Nephron progenitor cell (in vitro differentiated cells): ENCODE measurements at regions not wholly inside any gene's neighbourhood (a gene's known extent, or its start where the extent isn't known, plus 50 kb on each side); places are given as distances from the start of the nearest gene placed in this dataset.

Experiments used
- DNase-seq: peaks from one replicate; pipeline ENCODE4 v3.0.0; 2021
- H3K27ac Mint-ChIP-seq: 2 replicates; pipeline ENCODE4 v1.8.0; 2021; ENCODE audit warnings: mild to moderate bottlenecking, moderate library complexity, mixed read lengths
- H3K27me3 Mint-ChIP-seq: 2 replicates; pipeline ENCODE4 v1.8.0; 2021; ENCODE audit warnings: mild to moderate bottlenecking, low read depth, mixed read lengths; ENCODE audit not compliant: poor library complexity
- H3K36me3 Mint-ChIP-seq: 2 replicates; pipeline ENCODE4 v1.8.0; 2021; ENCODE audit warnings: low read depth, mixed read lengths
- H3K4me1 Mint-ChIP-seq: 2 replicates; pipeline ENCODE4 v1.8.0; 2021; ENCODE audit warnings: mixed read lengths
- H3K4me3 Mint-ChIP-seq: 2 replicates; pipeline ENCODE4 v1.8.0; 2021; ENCODE audit warnings: mild to moderate bottlenecking, moderate library complexity, mixed read lengths
- H3K9me3 Mint-ChIP-seq: 2 replicates; pipeline ENCODE4 v1.8.0; 2021; ENCODE audit warnings: mild to moderate bottlenecking, moderate library complexity, mixed read lengths
- TF ChIP-seq, protein P1 (sequence below): fragments of 200-600 bp; sonication (generic); IDR thresholded peaks from 2 replicates; pipeline ENCODE4 v1.5.0; 2021; ENCODE audit warnings: antibody characterized with exemption

DNA sequence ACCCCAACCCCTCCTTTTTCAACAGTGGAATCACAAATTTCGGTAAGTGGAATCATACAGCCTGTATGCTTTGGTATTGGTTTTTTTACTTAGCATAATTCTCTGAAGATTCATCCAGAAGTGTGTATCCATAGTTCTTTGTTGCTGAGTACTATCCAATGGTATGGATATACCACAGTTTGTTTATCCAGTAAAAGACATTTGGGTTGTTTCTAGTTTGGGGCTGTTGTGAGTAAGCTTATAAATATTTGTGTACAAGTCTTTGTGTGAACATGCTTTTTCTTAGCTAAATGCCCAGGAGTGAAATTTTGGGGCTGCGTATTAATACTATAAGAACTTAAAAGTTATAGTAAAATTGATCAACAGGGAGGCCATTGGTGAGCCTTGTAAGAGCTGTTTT is 57.5 kb upstream of the GC start:
- Mint-ChIP-seq H3K27ac (no peak overlapping the region), H3K27me3 (peaks cover 2% of the 10 kb centered on the region), H3K4me1 (no peaks in the 10 kb centered on the region), H3K9me3 (no peaks in the 10 kb centered on the region), H3K4me3 (no peak overlapping the region), H3K36me3 (no peaks in the 10 kb centered on the region)
- TF ChIP-seq, protein P1, sequence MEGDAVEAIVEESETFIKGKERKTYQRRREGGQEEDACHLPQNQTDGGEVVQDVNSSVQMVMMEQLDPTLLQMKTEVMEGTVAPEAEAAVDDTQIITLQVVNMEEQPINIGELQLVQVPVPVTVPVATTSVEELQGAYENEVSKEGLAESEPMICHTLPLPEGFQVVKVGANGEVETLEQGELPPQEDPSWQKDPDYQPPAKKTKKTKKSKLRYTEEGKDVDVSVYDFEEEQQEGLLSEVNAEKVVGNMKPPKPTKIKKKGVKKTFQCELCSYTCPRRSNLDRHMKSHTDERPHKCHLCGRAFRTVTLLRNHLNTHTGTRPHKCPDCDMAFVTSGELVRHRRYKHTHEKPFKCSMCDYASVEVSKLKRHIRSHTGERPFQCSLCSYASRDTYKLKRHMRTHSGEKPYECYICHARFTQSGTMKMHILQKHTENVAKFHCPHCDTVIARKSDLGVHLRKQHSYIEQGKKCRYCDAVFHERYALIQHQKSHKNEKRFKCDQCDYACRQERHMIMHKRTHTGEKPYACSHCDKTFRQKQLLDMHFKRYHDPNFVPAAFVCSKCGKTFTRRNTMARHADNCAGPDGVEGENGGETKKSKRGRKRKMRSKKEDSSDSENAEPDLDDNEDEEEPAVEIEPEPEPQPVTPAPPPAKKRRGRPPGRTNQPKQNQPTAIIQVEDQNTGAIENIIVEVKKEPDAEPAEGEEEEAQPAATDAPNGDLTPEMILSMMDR, result no peak
- no peak for DNase-seq

DNA sequence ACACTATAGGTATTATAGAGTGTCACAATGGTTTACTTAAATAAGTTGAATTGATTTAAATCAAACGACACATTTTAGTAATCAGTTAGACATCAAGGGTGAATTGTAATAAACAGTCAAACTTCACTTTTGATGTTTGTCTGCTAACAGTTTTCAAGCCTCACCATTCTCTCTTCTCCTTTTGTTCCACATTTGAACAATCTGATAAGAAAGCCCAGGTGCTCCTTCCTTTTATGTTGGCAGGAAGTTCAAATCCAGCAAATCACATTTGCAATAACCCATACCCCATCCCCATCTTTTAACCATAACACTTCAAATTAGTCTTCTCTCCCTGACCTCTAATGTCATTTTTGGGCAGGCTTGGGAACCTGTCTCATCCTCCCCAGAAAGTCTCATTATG is 63.4 kb upstream of the GC start:
- Mint-ChIP-seq H3K9me3 (no peaks in the 10 kb centered on the region), H3K4me1 (no peaks in the 10 kb centered on the region), H3K4me3 (no peak overlapping the region), H3K36me3 (no peaks in the 10 kb centered on the region), H3K27ac (no peak overlapping the region), H3K27me3 (no peaks in the 10 kb centered on the region)
- no peak for DNase-seq
- TF ChIP-seq, protein P1, result no peak

DNA sequence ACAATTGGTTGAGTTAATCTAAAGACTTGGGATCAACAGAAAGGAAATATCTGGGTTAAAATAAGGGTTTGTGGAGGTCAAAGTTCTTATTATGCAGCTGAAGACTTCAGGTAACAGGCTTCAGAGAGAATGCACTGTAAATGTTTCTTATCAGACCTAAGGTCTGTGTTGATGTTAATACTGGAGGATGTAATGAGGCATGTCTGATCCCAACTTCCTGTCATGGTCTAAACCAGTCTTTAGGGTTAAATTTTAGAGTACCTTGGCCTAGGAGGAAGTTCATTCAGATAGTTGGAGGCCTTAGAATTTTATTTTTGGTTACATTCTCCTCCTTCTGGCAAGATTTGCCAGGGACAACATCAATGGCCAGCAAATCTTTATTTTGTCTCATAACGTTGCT is 72.1 kb upstream of the GC start:
- Mint-ChIP-seq H3K36me3 (peaks cover 4% of the 10 kb centered on the region), H3K4me3 (no peak overlapping the region), H3K27me3 (no peaks in the 10 kb centered on the region), H3K9me3 (peaks cover 26% of the 10 kb centered on the region), H3K4me1 (peaks cover 5% of the 10 kb centered on the region), H3K27ac (no peak overlapping the region)
- no peak for DNase-seq
- TF ChIP-seq, protein P1, result no peak

DNA sequence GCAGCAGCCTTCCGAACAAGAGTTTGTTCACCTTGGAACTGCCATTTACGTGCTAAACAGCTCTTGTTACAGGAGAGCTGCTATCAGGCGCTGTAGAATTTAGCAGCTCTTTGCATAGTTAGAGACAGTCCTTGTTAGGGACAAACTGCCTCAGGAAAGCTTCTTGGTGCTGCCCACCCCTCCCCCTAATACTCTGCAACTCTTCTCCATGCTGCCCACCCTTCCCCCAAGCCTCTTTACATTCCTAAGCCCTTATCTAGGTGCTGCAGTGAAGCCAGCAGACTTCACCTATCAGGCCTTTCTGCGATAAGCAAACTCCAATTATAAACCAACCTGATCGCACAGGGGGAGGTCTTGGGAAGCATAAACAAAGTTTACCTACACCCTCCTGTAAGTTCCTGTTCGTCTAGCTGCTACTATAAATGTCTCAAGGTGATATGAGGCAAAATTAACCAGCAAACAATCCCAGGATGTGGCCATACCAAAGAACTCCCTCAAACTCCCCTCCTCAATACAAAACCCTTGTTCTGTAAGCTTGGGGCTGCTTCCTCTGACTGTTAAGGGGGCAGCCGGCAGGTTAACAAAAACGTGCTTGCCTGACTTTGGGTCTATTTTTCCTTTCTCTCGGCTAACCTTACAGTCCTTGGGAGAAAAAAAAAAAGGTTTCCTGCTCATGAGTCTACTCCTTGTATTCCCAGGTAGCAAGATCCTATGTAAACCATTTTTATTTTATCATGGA is 74.0 kb upstream of the GC start:
- Mint-ChIP-seq H3K9me3 (peaks cover 38% of the 10 kb centered on the region), H3K27ac (peak overlapping the region; percentile 79), H3K27me3 (no peaks in the 10 kb centered on the region), H3K36me3 (peaks cover 4% of the 10 kb centered on the region), H3K4me3 (no peak overlapping the region), H3K4me1 (peaks cover 5% of the 10 kb centered on the region)
- TF ChIP-seq, protein P1, result no peak
- no peak for DNase-seq

DNA sequence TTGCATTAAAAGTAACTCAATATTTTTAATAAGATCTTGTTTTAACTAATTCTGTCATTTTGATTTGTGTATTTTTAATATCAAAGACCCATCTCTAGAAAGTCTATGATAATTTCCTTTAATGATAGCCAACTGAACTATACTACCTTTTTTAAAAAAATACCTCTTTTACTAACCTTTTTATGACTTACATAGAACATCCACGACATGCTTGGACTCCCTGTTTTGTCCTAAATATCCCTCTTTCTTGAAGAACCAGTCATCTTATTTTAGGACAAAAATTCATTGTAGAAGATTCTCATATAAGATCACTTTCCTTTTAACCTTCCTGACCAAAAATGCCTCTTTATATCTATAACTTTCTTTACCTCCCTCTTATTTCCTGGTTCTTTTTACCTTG is 76.8 kb upstream of the GC start:
- H3K27ac Mint-ChIP-seq, result no peak overlapping the region
- H3K27me3 Mint-ChIP-seq, result no peaks in the 10 kb centered on the region
- DNase-seq, result no peak
- no peak overlapping the region for H3K4me3 Mint-ChIP-seq
- H3K9me3 Mint-ChIP-seq, result peaks cover 64% of the 10 kb centered on the region
- H3K4me1 Mint-ChIP-seq, result peaks cover 5% of the 10 kb centered on the region
- TF ChIP-seq, protein P1, result no peak
- H3K36me3 Mint-ChIP-seq, result peaks cover 4% of the 10 kb centered on the region

DNA sequence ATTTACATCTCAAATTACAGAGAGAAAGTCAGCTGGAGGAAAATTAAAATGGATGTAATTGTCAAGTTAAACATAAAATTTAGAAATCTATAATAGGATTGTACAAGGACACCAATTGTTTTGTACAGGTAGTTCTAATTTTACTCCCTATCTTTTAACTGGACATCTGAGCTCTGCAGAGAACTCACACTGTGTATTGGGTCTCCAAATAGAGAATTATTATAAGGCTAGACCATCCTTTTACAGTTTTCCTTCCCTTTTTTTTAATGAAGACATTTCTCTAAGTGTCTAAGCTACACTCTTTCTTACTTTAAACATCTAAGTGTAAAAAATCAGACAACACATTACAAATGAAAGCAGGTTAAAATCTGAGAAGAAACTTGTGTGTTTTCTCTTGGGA is 78.4 kb upstream of the GC start:
- H3K4me1 Mint-ChIP-seq, result peaks cover 5% of the 10 kb centered on the region
- peaks cover 64% of the 10 kb centered on the region for H3K9me3 Mint-ChIP-seq
- no peak overlapping the region for H3K4me3 Mint-ChIP-seq
- DNase-seq, result no peak
- H3K27ac Mint-ChIP-seq, result no peak overlapping the region
- no peaks in the 10 kb centered on the region for H3K27me3 Mint-ChIP-seq
- H3K36me3 Mint-ChIP-seq, result peaks cover 4% of the 10 kb centered on the region
- TF ChIP-seq, protein P1, result no peak
